B cell (primary cell): ENCODE measurements at regions not wholly inside any gene's neighbourhood (a gene's known extent, or its start where the extent isn't known, plus 50 kb on each side); places are given as distances from the start of the nearest gene placed in this dataset.

Experiments used
- CTCF ChIP-seq: fragments of 200-600 bp; IDR thresholded peaks from one replicate; pipeline ENCODE4 v1.8.0; 2022; ENCODE audit warnings: antibody characterized with exemption, mild to moderate bottlenecking
- EZH2 ChIP-seq: IDR thresholded peaks from 2 replicates; pipeline ENCODE4 v1.6.1; 2012; ENCODE audit warnings: borderline replicate concordance, low read depth, mild to moderate bottlenecking, moderate library complexity, low read length; ENCODE audit not compliant: insufficient read depth, poor library complexity, severe bottlenecking

GRCh38 chr7:49089717-49090116 lies 165.4 kb downstream of the CDC14C start:
- TF ChIP-seq CTCF (no peak), EZH2 (no peak)
